Activated CD4-positive, alpha-beta T cell treated with anti-CD3 and anti-CD28 coated beads, Interleukin-2, Interleukin-6, amounts not matched to agents 100 ng/mL and 50 ng/mL, durations not matched to agents 16 hours and 8 hours (primary cell): ENCODE measurements at regions not wholly inside any gene's neighbourhood (a gene's known extent, or its start where the extent isn't known, plus 50 kb on each side); places are given as distances from the start of the nearest gene placed in this dataset.
"Not testable (repeated sequence)": the region's sequence is repeated elsewhere in the genome, so short reads cannot be mapped to it uniquely, and the experiment has no call there.

Experiments used
- DNase-seq: peaks from one replicate; pipeline ENCODE4 v3.0.0-alpha.2; 2020

- DNase-seq: no peak
These were observed 226.8 kb upstream of the CHORDC1 start for GRCh38 chr11:90449606-90450005.

GRCh38 chr11:90448256-90448655 is 225.4 kb upstream of the CHORDC1 start:
- no peak for DNase-seq

GRCh38 chr11:90447618-90448017 is 224.8 kb upstream of the CHORDC1 start:
- no peak for DNase-seq

- no peak for DNase-seq
These were observed 223.4 kb upstream of the CHORDC1 start for GRCh38 chr11:90446207-90446606.

- no peak for DNase-seq
These were observed 215.2 kb upstream of the CHORDC1 start for GRCh38 chr11:90438069-90438468.

- no peak for DNase-seq
These were observed 212.0 kb upstream of the CHORDC1 start for GRCh38 chr11:90434858-90435257.

- DNase-seq: no peak
These were observed 206.0 kb upstream of the CHORDC1 start for GRCh38 chr11:90428836-90429235.

- DNase-seq: no peak
These were observed 203.6 kb upstream of the CHORDC1 start for GRCh38 chr11:90426442-90426841.

GRCh38 chr11:90423378-90423777 is 200.5 kb upstream of the CHORDC1 start:
- DNase-seq: no peak

GRCh38 chr11:90422787-90423186 is 199.9 kb upstream of the CHORDC1 start:
- DNase-seq: not testable (repeated sequence)

GRCh38 chr11:90414221-90414620 is 191.4 kb upstream of the CHORDC1 start:
- no peak for DNase-seq

- DNase-seq: no peak
These were observed 184.5 kb upstream of the CHORDC1 start for GRCh38 chr11:90407350-90407749.

GRCh38 chr11:90392692-90393091 is 169.8 kb upstream of the CHORDC1 start:
- no peak for DNase-seq

GRCh38 chr11:90391756-90392155 is 168.9 kb upstream of the CHORDC1 start:
- no peak for DNase-seq

GRCh38 chr11:90380206-90380605 is 157.4 kb upstream of the CHORDC1 start:
- DNase-seq: no peak

- no peak for DNase-seq
These were observed 151.1 kb upstream of the CHORDC1 start for GRCh38 chr11:90373971-90374370.

GRCh38 chr11:90364527-90364926 is 141.7 kb upstream of the CHORDC1 start:
- DNase-seq: no peak

- no peak for DNase-seq
These were observed 140.9 kb upstream of the CHORDC1 start for GRCh38 chr11:90363739-90364138.

- DNase-seq: no peak
These were observed 132.4 kb upstream of the CHORDC1 start for GRCh38 chr11:90355200-90355599.

- DNase-seq: no peak
These were observed 126.9 kb upstream of the CHORDC1 start for GRCh38 chr11:90349731-90350130.

- no peak for DNase-seq
These were observed 121.7 kb upstream of the CHORDC1 start for GRCh38 chr11:90344546-90344945.

- DNase-seq: no peak
These were observed 120.8 kb upstream of the CHORDC1 start for GRCh38 chr11:90343673-90344072.

- DNase-seq: no peak
These were observed 119.1 kb upstream of the CHORDC1 start for GRCh38 chr11:90341986-90342385.

- DNase-seq: no peak
These were observed 109.6 kb upstream of the CHORDC1 start for GRCh38 chr11:90332415-90332814.

GRCh38 chr11:90330632-90331031 is 107.8 kb upstream of the CHORDC1 start:
- no peak for DNase-seq

- no peak for DNase-seq
These were observed 106.2 kb upstream of the CHORDC1 start for GRCh38 chr11:90329043-90329442.
